ELR (cell line): ENCODE measurements at regions not wholly inside any gene's neighbourhood (a gene's known extent, or its start where the extent isn't known, plus 50 kb on each side); places are given as distances from the start of the nearest gene placed in this dataset.

Experiments used
- DNase-seq: peaks from one replicate; pipeline ENCODE4 v3.0.0-alpha.2; 2015; ENCODE audit warnings: low read depth

DNA sequence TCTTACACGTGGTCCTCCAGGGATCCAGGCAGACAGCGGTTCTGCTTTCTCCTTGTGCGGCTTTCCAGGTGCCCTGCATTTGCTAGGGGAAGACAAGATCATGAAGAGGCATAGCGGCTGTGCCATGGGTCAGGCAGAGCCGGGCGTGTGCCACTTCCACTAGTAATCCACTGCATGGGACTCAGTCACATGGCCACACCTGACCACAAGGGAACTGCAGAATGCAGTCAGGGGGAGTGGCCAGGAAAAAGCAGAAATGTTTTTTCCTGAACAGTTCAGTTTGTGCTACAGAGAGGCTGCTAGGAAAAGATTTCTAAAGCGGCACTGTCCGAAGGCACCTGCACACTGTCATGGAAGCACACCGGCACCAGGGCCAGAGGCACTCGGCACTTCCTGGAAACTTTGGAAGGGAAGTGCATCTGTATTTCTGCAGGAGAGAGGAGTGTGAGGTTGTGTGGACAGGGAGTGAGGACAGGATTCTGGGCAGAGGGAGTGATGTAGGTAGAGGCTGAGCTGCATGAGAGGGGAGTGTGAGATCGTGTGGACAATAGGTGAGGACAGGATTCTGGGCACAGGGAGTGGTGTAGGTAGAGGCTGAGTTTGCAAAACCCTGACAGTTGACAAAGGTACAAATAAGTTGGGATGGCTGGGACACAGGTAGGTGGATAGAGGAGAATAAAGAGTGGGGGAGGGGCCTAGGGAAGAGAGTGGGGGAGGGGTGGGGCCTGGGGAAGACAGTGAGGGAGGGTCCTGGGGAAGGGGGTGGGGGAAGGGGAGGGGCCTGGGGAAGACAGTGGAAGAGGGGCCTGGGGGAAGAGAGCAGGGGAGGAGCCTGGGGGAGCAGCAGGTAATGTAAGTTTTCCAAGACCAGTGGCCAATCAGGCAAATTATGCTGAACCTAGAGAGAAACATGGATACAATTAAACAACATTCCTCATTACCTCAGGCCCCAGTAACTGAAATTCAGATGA lies 1436.3 kb downstream of the TBC1D22A start:
- no peak for DNase-seq

DNA sequence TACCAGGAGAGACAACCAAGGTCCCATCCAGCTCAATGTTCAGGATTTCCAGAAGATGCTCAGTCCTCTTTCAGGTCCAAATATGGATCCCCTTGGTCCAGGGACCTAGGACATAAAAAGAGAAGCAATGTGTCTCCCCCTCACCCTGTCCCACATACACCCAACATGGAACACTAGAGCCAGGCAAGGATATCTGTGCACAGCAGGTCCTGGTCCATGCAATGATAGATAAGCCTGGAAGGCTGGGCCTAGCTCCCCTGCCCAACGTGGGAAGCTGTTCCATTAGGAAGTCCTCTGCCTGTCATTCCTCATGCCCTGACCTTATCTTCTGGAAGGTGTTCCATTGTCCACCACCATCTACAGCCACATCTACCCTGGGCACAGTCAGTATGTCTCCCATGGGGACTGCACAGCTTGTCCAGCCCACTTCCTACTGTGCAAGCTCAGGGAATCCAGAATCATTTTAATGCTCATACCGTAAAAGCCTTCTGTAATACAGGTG lies 1434.8 kb downstream of the TBC1D22A start:
- no peak for DNase-seq

GRCh38 chr22:48192920-48193319 lies 1430.5 kb downstream of the TBC1D22A start:
- DNase-seq = no peak

GRCh38 chr22:48192071-48192470 lies 1429.6 kb downstream of the TBC1D22A start:
- no peak for DNase-seq

DNA sequence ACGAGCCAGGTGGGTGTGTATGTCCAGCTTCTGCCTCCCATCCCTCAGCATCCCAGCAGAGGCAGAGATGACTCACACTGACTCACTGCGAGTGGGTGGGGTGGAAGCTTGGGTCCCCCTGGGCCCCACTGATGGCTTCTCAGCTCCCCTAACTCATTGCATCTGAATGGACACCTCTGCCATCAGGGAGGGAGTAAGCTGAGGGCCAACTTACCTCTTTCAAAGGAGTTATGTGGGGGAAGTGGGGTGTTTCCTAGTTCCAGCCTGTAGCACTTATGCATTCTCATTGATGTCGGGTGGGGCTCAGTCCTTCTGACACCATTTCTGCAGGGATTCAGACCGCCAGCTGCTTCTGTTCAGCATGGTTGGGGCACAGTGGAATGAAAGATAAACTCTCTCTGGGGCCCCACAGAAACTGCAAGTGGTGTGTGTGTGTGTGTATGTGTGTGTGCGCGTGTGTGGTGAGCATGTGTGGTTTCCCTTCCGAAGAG lies 1425.8 kb downstream of the TBC1D22A start:
- no peak for DNase-seq

- no peak for DNase-seq
These were observed 1424.9 kb downstream of the TBC1D22A start for GRCh38 chr22:48187356-48187755.

- no peak for DNase-seq
These were observed 1423.8 kb downstream of the TBC1D22A start for GRCh38 chr22:48186146-48186790.

DNA sequence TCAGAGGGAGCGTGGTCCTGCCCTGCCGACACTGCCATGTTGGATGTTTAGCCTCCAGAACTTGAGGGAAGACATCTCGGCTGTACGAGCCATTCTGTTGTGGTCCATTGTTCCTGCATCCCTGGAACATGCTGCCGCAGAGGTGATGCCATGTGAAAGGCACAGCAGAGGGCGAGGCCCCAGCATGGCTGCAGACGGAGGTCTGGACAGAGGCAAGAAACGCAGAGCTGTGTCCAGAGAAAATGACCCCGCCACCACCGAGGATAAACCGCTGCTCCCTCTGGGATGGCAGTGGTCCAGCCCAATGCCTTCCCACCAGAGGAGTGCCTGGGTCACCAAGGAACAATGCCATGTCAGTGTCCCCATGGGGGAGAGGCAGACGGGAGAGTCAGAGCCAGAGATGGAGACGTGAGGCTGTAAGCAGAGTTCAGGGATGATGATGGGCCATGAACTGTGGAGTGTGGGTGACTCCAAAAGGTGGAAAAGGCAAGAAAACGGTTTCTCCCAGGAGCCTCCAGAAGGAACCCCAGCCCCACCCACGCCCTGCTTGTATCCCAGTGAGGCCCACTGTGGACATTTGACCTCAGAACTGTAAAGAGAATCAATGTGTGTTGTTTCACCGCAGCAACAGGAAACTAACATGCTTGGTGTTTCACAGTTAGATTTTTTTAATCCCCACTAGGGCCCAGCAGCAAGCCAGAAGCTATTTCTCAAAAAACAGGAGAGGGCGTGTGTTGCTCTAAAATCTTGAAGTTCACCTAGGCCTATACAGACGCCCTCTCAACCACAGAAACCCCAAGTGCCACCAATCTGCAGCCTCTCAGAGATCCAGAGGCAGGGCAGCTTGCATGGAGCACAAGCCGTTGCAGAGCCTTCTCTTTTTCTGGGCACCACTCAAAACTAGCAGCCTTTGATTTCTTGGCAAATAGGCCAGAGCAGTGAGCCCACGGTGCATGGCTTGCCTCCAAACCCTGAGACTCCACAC lies 1422.9 kb downstream of the TBC1D22A start:
- DNase-seq = no peak

- DNase-seq = no peak
These were observed 1420.7 kb downstream of the TBC1D22A start for GRCh38 chr22:48182846-48183805.

- DNase-seq = no peak
These were observed 1419.6 kb downstream of the TBC1D22A start for GRCh38 chr22:48182031-48182430.

DNA sequence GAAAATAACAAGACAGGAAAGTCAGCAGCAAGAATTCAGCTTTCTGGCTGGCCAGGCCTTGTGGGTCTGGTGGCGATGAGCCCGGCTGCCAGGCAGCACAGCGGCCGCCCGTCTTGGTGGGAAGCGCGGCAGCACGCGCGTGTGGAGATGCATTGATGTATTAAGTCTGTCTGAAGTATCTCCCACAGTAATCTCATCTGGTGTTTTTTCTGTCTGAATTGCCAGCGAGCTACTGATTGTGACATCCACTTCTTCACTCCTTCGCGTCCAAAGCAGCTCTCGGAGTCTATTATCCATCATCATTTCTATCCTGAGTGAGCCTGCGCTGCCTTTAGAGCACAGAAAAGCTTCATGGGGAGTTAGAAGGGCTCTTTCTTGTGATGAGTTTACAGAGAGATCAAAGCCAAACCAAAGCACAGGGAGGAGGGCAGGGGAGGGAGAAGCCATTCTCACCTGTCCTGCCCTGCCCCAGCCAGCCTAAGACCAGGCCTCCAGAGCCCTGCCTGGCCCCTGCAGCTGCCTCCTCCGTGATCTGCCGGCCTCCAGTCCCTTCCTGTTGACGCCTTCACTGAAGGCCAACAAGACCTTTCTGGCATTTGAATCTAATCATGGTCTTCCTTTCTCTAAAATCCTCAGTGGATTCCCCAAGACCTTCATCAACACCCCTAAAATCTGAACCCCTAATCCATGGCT lies 1419.0 kb downstream of the TBC1D22A start:
- no peak for DNase-seq

GRCh38 chr22:48180631-48181030 lies 1418.2 kb downstream of the TBC1D22A start:
- DNase-seq = no peak

- DNase-seq = no peak
These were observed 1417.4 kb downstream of the TBC1D22A start for GRCh38 chr22:48179571-48180546.

- no peak for DNase-seq
These were observed 1416.1 kb downstream of the TBC1D22A start for GRCh38 chr22:48178536-48178935.

- DNase-seq = no peak
These were observed 1415.2 kb downstream of the TBC1D22A start for GRCh38 chr22:48177631-48178030.

GRCh38 chr22:48175721-48176120 lies 1413.3 kb downstream of the TBC1D22A start:
- no peak for DNase-seq

- DNase-seq = no peak
These were observed 1411.3 kb downstream of the TBC1D22A start for GRCh38 chr22:48173773-48174160.

- DNase-seq = no peak
These were observed 1410.8 kb downstream of the TBC1D22A start for GRCh38 chr22:48173061-48173772.
